Aorta (tissue), 5 donors: ENCODE measurements at regions not wholly inside any gene's neighbourhood (a gene's known extent, or its start where the extent isn't known, plus 50 kb on each side); places are given as distances from the start of the nearest gene placed in this dataset.

Experiments
- ATAC-seq: fragments of 200-7000 bp; cut with Tn5 transposase; one replicate; pipeline ENCODE4 v1.9.1; 2022; ENCODE audit warnings: moderate library complexity; ENCODE audit not compliant: low FRiP score
- DNase-seq, 2 donors: peaks; one replicate each; pipeline ENCODE4 v3.0.0-alpha.2; 2020
- H3K27ac ChIP-seq, 2 donors: one replicate each; pipeline ENCODE4 v1.5.1; 2013; ENCODE audit warnings: low read length in 2 of 2, mild to moderate bottlenecking in 2 of 2, moderate library complexity in 2 of 2, control low read depth in 1 of 2, inconsistent platforms in 1 of 2, low read depth in 1 of 2
- H3K27me3 ChIP-seq, 2 donors: one replicate each; pipeline ENCODE4 v1.6.1; 2013; ENCODE audit warnings: control low read depth in 1 of 2, low read length in 1 of 2, mild to moderate bottlenecking in 1 of 2, moderate library complexity in 1 of 2; ENCODE audit not compliant: insufficient read depth in 2 of 2, control insufficient read depth in 1 of 2
- H3K36me3 ChIP-seq, 2 donors: one replicate each; pipeline ENCODE4 v1.6.1; 2013; ENCODE audit warnings: control low read depth in 1 of 2, low read length in 1 of 2, mild to moderate bottlenecking in 1 of 2; ENCODE audit not compliant: insufficient read depth in 2 of 2, control insufficient read depth in 1 of 2
- H3K4me1 ChIP-seq, 2 donors: one replicate each; pipeline ENCODE4 v1.6.1; 2013; ENCODE audit warnings: low read length in 2 of 2, control low read depth in 1 of 2, mild to moderate bottlenecking in 1 of 2, moderate library complexity in 1 of 2; ENCODE audit not compliant: insufficient read depth in 2 of 2, control insufficient read depth in 1 of 2
- H3K4me3 ChIP-seq, 2 donors: one replicate each; pipeline ENCODE4 v1.5.1; 2013; ENCODE audit warnings: low read length in 2 of 2, control low read depth in 1 of 2, mild to moderate bottlenecking in 1 of 2
- H3K9me3 ChIP-seq: one replicate; pipeline ENCODE4 v1.6.1; 2013; ENCODE audit warnings: mild to moderate bottlenecking, low read length; ENCODE audit not compliant: control insufficient read depth
- WGBS, 2 donors: extraction: QIAGEN DNeasy Blood & Tissue Kit; methylation state at CpG; one replicate each; pipeline ENCODE4 v1.1.7; 2013; 5-methylcytosine and 5-hydroxymethylcytosine counted together
- intact Hi-C, 2 donors: fragments of 100-400 bp; cut with DNase I; formaldehyde crosslinking; loops; one replicate each; pipeline versions ENCODE4 v1.14.2 to v1.15.0; 2022
- donor health status: healthy with polysubstance abuse.
- donor health status: Bipolar disorder and iron deficiency.
- donor health status: DM: no; HTN: no; CAD: no.
- donor health status: DM: no; HTN: no; CAD: no.
- donor health status: DM: yes; HTN: yes; CAD: no.

DNA sequence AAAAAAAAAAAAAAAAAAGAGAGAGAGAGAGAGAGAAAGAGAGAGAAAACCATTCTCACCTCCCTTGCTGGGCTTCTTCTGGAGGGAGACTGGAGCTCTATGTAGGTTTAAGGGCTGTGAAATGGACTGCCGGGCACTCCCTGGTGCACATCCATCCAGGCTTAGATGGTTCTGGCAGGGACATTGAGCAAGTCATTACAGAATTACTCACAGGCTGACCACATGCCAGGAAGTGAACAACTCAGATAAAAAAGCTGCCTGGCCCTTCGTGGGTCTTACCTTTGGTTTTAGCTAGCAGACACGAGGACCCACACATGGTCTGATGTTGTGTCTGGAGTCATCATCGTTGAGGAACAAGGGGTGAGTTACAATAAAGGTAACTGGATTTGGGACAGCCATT, 847.4 kb upstream of the EEF2KMT start:
- intact Hi-C loops: no loop called here
- Histone ChIP-seq H3K27me3 (no peaks in the 10 kb centered on the region), H3K36me3 (no peaks in the 10 kb centered on the region), H3K4me3 (no peak overlapping the region), H3K4me1 (no peaks in the 10 kb centered on the region), H3K27ac (no peak overlapping the region), H3K9me3 (no peaks in the 10 kb centered on the region)
- 65% methylated on average over 4 of the region's 4 CpGs for WGBS, 2 donors
- no peak for ATAC-seq
- DNase-seq: no peak

DNA sequence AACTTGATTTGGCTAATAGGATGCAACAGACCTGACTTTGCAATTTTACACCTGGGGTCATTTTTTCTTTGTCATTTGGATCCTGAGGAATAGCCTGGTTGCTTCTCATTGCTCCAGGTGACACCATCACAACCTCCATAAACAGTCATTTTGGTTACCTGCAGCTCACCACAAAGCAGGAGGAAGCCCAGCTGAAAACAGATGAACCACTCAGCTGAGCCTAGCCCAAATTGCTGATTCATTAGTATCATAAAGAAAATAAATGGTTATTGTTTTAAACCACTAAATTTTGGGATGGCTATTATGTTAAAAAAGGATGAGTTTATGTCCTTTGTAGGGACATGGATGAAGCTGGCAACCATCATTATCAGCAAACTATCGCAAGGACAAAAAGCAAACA, 841.0 kb upstream of the EEF2KMT start:
- Histone ChIP-seq H3K36me3 (no peaks in the 10 kb centered on the region), H3K27ac (no peak overlapping the region), H3K4me3 (no peak overlapping the region), H3K27me3 (no peaks in the 10 kb centered on the region), H3K4me1 (no peaks in the 10 kb centered on the region), H3K9me3 (peaks cover 8% of the 10 kb centered on the region)
- intact Hi-C loops: no loop called here
- no peak for ATAC-seq
- 91 to 93% methylated on average over 1 of the region's 1 CpG for WGBS, 2 donors
- no peak for DNase-seq

DNA sequence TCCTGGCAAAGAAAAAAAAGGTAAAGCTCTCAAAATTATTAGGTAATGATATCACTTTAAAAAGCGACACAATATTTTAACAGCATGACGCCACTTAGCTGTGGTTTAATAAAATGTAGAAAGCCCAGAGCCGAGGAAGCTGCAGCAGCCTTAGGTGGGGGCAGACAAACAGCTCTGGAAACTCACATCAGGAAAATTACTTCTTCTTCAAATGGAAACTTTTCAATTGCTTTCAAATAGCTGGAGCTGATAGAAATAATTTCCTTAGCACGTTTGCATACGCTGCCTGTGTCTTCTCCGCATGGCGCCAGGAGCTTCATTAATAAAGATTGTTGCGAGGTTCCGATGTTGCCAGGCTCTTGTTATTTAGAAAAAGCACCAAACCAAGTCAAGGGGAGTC, 835.3 kb upstream of the EEF2KMT start:
- ATAC-seq (no peak), DNase-seq (no peak)
- Histone ChIP-seq H3K27ac (no peak overlapping the region), H3K27me3 (no peaks in the 10 kb centered on the region), H3K4me3 (no peak overlapping the region), H3K9me3 (peaks cover 2% of the 10 kb centered on the region), H3K4me1 (no peaks in the 10 kb centered on the region), H3K36me3 (no peaks in the 10 kb centered on the region)
- 38 to 47% methylated on average over 9 of the region's 9 CpGs for WGBS, 2 donors
- intact Hi-C loops: no loop called here

DNA sequence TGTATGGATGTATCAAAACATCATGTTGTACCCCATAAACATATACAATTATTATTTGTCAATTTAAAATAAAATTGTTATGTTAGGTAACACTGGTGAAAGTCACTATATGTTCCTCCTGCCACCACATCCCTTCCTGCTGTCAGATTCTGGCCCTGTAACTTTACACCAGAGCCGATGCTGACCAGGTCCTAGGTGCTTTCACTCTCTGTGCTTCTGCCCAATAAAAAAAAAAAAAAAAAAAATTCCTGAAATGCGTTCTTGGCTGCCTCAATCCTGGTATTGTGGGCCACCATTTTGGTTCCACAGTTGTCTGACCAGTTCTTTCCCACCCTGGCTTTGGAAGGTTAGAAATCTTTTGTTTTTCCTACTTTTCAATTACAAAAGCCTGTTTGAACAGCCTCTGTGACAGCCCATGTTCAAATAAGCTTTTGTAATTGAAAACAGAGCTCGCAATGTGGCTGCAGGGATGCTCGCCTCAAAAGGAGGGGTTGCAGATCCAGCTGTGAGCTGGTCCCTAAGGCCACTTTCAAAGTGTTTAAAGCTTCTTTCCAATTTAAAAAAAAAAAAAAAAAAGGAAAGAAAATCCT, 831.0 kb upstream of the EEF2KMT start:
- H3K4me1 ChIP-seq: no peaks in the 10 kb centered on the region
- H3K27ac ChIP-seq: no peak overlapping the region
- H3K36me3 ChIP-seq: no peaks in the 10 kb centered on the region
- 4 to 7% methylated on average over 4 of the region's 4 CpGs for WGBS, 2 donors
- ATAC-seq (no peak), DNase-seq (no peak)
- intact Hi-C loops: no loop called here
- H3K27me3 ChIP-seq: no peaks in the 10 kb centered on the region
- H3K4me3 ChIP-seq: no peak overlapping the region
- peaks cover 2% of the 10 kb centered on the region for H3K9me3 ChIP-seq

DNA sequence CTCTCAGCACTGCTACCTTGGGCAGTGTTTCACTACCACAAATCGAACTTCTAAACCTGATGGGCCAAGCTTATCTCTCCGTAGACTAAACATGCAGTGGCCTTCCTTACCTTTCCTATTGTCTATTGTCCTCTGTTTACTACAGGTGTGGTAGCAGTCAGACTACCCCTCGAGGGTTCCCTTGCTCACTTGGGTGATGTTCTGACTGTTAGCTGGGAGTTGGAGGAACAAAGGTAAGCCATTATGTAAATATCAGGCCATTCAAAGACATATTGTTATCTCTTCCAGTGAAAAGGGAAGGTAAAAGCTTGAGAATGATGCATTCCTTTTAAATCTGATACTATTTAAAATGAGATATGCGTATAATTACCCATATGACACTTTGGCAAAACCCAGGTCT, 828.3 kb upstream of the EEF2KMT start:
- intact Hi-C loops: no loop called here
- WGBS, 2 donors: 60 to 62% methylated on average over 4 of the region's 4 CpGs
- H3K36me3 ChIP-seq: no peaks in the 10 kb centered on the region
- H3K4me1 ChIP-seq: no peaks in the 10 kb centered on the region
- H3K9me3 ChIP-seq: no peaks in the 10 kb centered on the region
- ATAC-seq (no peak), DNase-seq (no peak)
- no peaks in the 10 kb centered on the region for H3K27me3 ChIP-seq
- no peak overlapping the region for H3K27ac ChIP-seq
- no peak overlapping the region for H3K4me3 ChIP-seq

DNA sequence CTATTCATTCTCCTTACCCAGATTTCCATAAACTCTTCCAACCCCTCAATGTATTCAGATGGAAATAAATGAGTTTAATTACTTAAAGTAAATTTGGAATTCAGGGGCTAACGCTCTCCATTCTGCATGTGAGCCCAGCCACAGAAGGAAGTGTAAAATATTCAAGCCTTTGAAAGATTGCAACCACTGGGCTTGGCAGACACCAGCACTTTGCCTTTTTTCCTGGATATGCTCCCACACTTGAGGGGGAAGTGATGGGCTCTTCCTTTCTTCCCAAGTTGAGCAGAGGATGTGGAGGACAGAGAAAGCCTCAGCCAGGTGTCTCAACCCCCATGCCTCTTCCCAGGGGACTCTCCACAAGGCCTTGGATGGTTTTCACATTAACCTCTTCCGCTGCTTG, 825.1 kb upstream of the EEF2KMT start:
- Histone ChIP-seq H3K4me1 (no peaks in the 10 kb centered on the region), H3K27me3 (no peaks in the 10 kb centered on the region), H3K9me3 (no peaks in the 10 kb centered on the region), H3K4me3 (no peak overlapping the region), H3K36me3 (no peaks in the 10 kb centered on the region), H3K27ac (no peak overlapping the region)
- intact Hi-C loops: no loop called here
- 68 to 73% methylated on average over 2 of the region's 2 CpGs for WGBS, 2 donors
- DNase-seq (no peak), ATAC-seq (no peak)

DNA sequence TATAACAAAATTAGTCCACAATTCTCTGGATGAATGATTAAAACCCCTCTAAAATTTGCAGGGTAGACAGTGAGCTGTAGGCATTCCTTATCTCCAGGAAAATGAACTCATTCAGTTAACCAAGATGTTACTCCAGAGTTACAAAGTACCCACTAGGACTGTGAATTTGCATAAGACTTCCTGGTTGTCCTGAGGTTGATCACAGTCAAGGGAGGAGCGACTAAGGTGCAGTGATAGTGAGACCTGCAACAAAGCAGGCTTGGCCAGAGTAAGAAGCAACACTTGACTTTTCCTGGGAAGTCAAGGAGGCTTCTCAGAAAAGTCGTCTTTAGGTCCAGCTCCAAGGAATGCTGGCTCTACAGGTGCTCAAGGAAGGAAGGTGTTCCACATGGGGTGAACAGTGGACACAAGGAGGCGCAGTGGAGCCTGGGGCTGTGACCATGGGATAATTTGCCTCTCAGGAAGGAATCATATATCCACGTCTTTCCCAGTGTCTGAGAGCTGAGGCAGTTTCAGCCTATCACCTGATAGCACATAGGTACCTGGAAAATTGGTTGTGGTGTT, 821.1 kb upstream of the EEF2KMT start:
- no peak overlapping the region for H3K4me3 ChIP-seq
- no peak overlapping the region for H3K27ac ChIP-seq
- no peak for ATAC-seq
- no peak for DNase-seq
- H3K27me3 ChIP-seq: no peaks in the 10 kb centered on the region
- H3K9me3 ChIP-seq: peaks cover 3% of the 10 kb centered on the region
- intact Hi-C loops: no loop called here
- no peaks in the 10 kb centered on the region for H3K36me3 ChIP-seq
- 38 to 47% methylated on average over 4 of the region's 4 CpGs for WGBS, 2 donors
- no peaks in the 10 kb centered on the region for H3K4me1 ChIP-seq

DNA sequence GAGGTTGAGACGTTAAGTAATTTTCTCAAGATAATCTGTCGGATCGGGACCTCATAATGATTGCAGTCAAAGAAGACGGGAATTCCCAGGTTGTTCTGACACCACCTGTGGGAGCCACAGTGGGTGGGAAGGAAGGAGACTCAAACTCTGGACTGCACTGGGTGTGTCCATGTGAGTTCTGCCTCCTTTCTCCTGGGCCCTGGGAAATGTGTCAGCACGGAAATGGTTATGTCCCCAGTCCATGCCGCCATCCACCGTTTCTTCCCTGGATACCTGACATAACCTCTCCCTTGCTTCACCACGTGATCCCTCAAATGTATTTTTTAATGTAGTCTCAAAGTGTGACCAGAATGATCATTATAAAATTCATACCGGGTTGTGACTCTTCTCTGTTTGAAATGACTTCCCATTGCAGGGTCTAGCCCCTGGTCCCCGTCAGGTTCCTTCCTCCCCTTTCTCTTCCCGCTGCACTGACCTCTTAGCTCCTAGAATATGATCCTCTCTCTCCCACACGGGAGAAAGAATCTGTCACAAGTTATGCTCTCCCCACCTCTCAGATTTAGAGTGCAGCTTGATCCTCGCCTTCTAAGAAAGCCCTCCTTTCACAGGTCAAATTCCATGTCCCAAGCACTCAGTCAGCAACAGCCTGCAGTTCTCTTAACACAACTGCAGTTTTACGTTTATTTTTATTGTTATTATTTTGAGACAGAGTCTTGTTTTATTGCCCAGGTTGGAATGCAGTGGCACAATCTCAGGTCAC, 820.0 kb upstream of the EEF2KMT start:
- WGBS, 2 donors: 64% methylated on average over 14 of the region's 14 CpGs
- ATAC-seq (no peak), DNase-seq (no peak)
- peaks cover 3% of the 10 kb centered on the region for H3K9me3 ChIP-seq
- intact Hi-C loops: no loop called here
- H3K4me3 ChIP-seq: no peak overlapping the region
- no peak overlapping the region for H3K27ac ChIP-seq
- no peaks in the 10 kb centered on the region for H3K27me3 ChIP-seq
- no peaks in the 10 kb centered on the region for H3K36me3 ChIP-seq
- no peaks in the 10 kb centered on the region for H3K4me1 ChIP-seq

DNA sequence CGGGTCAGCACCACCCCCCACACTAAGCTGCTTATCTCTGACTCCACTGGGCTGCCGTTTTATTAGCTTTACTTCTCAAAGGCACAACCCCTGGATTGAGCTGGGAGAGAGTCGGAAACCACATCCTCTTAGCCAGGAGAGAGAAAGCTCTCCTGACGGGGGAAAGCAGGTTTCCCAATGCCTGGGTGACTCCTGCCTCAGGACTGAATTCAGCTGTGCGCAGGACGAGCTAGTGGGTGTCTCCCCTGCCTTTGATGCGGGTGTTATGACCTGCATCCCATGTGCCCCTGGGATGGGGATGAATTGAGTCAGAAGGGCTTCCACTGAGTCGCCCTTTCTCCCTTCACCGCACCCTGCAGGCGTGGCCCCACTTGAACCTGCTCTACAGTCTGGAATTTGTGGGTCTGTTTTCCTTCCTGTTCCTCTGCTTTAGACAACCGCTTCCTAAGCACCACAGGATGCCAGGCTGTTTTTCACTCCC, 819.2 kb upstream of the EEF2KMT start:
- intact Hi-C loops: no loop called here
- H3K4me3 ChIP-seq: no peak overlapping the region
- DNase-seq: no peak
- H3K27ac ChIP-seq: no peak overlapping the region
- H3K36me3 ChIP-seq: no peaks in the 10 kb centered on the region
- ATAC-seq: no peak
- H3K9me3 ChIP-seq: peaks cover 3% of the 10 kb centered on the region
- H3K27me3 ChIP-seq: no peaks in the 10 kb centered on the region
- WGBS, 2 donors: 15 to 18% methylated on average over 11 of the region's 11 CpGs
- H3K4me1 ChIP-seq: no peaks in the 10 kb centered on the region
